ENCODE measurements at regions not wholly inside any gene's neighbourhood (a gene's known extent, or its start where the extent isn't known, plus 50 kb on each side); places are given as distances from the start of the nearest gene placed in this dataset.
A peak's percentile ranks its signal among the peaks of the same experiment; 100 is the strongest.

DNA sequence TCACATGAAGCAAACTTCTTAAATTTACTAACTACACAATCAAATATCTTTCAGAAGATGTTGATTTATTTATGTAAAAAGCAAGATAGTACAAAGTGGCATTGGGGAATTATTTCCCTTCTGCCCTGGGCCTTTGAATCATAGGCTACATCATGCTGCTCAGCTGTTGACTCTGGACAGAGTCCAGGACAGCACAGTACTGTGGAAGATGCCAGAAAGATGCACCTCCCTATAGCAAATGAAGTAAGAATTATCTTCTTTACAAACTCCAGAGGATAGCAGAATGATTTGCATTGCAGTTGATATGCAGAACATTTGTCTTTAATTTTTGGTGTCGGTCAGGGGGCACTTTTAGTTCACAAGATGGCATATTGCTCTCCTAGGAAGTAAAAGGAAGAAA lies 1354.5 kb upstream of the ZEB2 start:
- H3K9me2 ChIP-seq (replicated peaks; ENCODE audit: low read length), result no peaks in the 10 kb centered on the region
- no peak overlapping the region for H3K4me3 ChIP-seq (ENCODE audit: low read length)
- no peak overlapping the region for H3K27ac ChIP-seq (ENCODE audit: low read length)
- no peaks in the 10 kb centered on the region for H3K27me3 ChIP-seq (ENCODE audit: low read length)
- POLR2A ChIA-PET (ENCODE audit: unreplicated experiment), result no interaction called here
- no peaks in the 10 kb centered on the region for H3K36me3 ChIP-seq (ENCODE audit: low read depth, low read length)
- no peaks in the 10 kb centered on the region for H4K20me1 ChIP-seq (ENCODE audit: low read length)
- no TSS peak for BruUV-seq (replicated peaks)
- H3K4me2 ChIP-seq (ENCODE audit: low read length), result no peak overlapping the region
- DNase-seq (peak; percentile 61), ATAC-seq (peak; percentile 84)
- no peaks in the 10 kb centered on the region for H3F3A ChIP-seq (ENCODE audit: low read length, unreplicated experiment)
- no peaks in the 10 kb centered on the region for H3K9me3 ChIP-seq (ENCODE audit: low read length)
- intact Hi-C loops (cut with micrococcal nuclease), result no loop called here
- H3K79me2 ChIP-seq (ENCODE audit: low read length), result no peaks in the 10 kb centered on the region
- H3K9ac ChIP-seq (ENCODE audit: low read length), result no peak overlapping the region
- H2AFZ ChIP-seq (ENCODE audit: low read length), result no peak overlapping the region
- H3K4me1 ChIP-seq (ENCODE audit: insufficient read depth, low read length), result no peaks in the 10 kb centered on the region; the same call in 1 of the 2 replicates
- TF ChIP-seq EZH2 (IDR thresholded peaks at IDR 0.05; ENCODE audit: low read length, unreplicated experiment) (no peak), EZH2phosphoT487 (IDR thresholded peaks at IDR 0.05; ENCODE audit: borderline replicate concordance, low read length) (no peak)
- TF ChIP-seq, protein P1, sequence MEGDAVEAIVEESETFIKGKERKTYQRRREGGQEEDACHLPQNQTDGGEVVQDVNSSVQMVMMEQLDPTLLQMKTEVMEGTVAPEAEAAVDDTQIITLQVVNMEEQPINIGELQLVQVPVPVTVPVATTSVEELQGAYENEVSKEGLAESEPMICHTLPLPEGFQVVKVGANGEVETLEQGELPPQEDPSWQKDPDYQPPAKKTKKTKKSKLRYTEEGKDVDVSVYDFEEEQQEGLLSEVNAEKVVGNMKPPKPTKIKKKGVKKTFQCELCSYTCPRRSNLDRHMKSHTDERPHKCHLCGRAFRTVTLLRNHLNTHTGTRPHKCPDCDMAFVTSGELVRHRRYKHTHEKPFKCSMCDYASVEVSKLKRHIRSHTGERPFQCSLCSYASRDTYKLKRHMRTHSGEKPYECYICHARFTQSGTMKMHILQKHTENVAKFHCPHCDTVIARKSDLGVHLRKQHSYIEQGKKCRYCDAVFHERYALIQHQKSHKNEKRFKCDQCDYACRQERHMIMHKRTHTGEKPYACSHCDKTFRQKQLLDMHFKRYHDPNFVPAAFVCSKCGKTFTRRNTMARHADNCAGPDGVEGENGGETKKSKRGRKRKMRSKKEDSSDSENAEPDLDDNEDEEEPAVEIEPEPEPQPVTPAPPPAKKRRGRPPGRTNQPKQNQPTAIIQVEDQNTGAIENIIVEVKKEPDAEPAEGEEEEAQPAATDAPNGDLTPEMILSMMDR (conservative IDR thresholded peaks at IDR 0.05; ENCODE audit: low read depth, low read length), result no peak
- CTCF ChIA-PET, result no interaction called here

DNA sequence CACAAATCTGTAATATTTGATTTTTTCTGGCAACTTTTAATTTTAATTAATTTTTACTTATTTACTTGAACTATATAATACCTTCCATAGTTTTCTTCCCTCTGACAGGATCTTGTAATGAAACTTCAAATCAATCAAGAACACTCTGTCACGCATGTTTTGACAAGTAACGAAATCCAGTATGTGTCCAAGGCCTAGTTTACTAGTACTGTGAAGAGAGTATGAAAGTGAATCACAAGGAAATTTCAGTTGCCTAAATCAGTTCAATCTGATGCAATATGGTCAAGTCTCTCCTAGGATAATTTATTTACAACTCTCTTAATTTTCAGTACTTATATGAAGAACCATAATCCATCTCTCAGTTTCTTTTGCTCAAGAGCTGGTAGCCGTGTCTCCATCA lies 1344.6 kb upstream of the ZEB2 start:
- TF ChIP-seq EZH2 (IDR thresholded peaks at IDR 0.05; ENCODE audit: low read length, unreplicated experiment) (no peak), EZH2phosphoT487 (IDR thresholded peaks at IDR 0.05; ENCODE audit: borderline replicate concordance, low read length) (no peak)
- TF ChIP-seq, protein P1 (conservative IDR thresholded peaks at IDR 0.05; ENCODE audit: low read depth, low read length), result no peak
- no peaks in the 10 kb centered on the region; the same call in 1 of the 2 replicates for H3K9me2 ChIP-seq (replicated peaks; ENCODE audit: low read length)
- no peak overlapping the region for H3K27ac ChIP-seq (ENCODE audit: low read length)
- no peaks in the 10 kb centered on the region for H3K36me3 ChIP-seq (ENCODE audit: low read depth, low read length)
- no peaks in the 10 kb centered on the region for H3K9me3 ChIP-seq (ENCODE audit: low read length)
- H3K27me3 ChIP-seq (ENCODE audit: low read length), result no peaks in the 10 kb centered on the region
- ChIA-PET CTCF (no interaction called here), POLR2A (ENCODE audit: unreplicated experiment) (no interaction called here)
- no peaks in the 10 kb centered on the region for H3K79me2 ChIP-seq (ENCODE audit: low read length)
- no peaks in the 10 kb centered on the region for H3K4me1 ChIP-seq (ENCODE audit: insufficient read depth, low read length)
- no peak overlapping the region for H3K4me3 ChIP-seq (ENCODE audit: low read length)
- no peaks in the 10 kb centered on the region for H4K20me1 ChIP-seq (ENCODE audit: low read length)
- intact Hi-C loops (cut with micrococcal nuclease), result no loop called here
- H3F3A ChIP-seq (ENCODE audit: low read length, unreplicated experiment), result no peaks in the 10 kb centered on the region
- no peak for DNase-seq
- no peak overlapping the region for H3K4me2 ChIP-seq (ENCODE audit: low read length)
- no peak for ATAC-seq
- no peak overlapping the region for H2AFZ ChIP-seq (ENCODE audit: low read length)
- H3K9ac ChIP-seq (ENCODE audit: low read length), result no peak overlapping the region
- BruUV-seq (replicated peaks), result no TSS peak

- TF ChIP-seq EZH2phosphoT487 (IDR thresholded peaks at IDR 0.05; ENCODE audit: borderline replicate concordance, low read length) (no peak), EZH2 (IDR thresholded peaks at IDR 0.05; ENCODE audit: low read length, unreplicated experiment) (no peak)
- TF ChIP-seq, protein P1 (conservative IDR thresholded peaks at IDR 0.05; ENCODE audit: low read depth, low read length), result no peak
- H2AFZ ChIP-seq (ENCODE audit: low read length), result no peak overlapping the region
- no TSS peak for BruUV-seq (replicated peaks)
- H3K27ac ChIP-seq (ENCODE audit: low read length), result no peak overlapping the region
- H3K27me3 ChIP-seq (ENCODE audit: low read length), result no peaks in the 10 kb centered on the region
- no peak overlapping the region for H3K4me3 ChIP-seq (ENCODE audit: low read length)
- H3K9me2 ChIP-seq (replicated peaks; ENCODE audit: low read length), result no peaks in the 10 kb centered on the region; the same call in 1 of the 2 replicates
- no peaks in the 10 kb centered on the region for H3K79me2 ChIP-seq (ENCODE audit: low read length)
- ATAC-seq (no peak), DNase-seq (no peak)
- intact Hi-C loops (cut with micrococcal nuclease), result no loop called here
- no peak overlapping the region for H3K4me2 ChIP-seq (ENCODE audit: low read length)
- CTCF ChIA-PET, result no interaction called here
- H3K9ac ChIP-seq (ENCODE audit: low read length), result no peak overlapping the region
- no peaks in the 10 kb centered on the region for H3F3A ChIP-seq (ENCODE audit: low read length, unreplicated experiment)
- no peaks in the 10 kb centered on the region for H3K9me3 ChIP-seq (ENCODE audit: low read length)
- H3K4me1 ChIP-seq (ENCODE audit: insufficient read depth, low read length), result no peaks in the 10 kb centered on the region
- POLR2A ChIA-PET (ENCODE audit: unreplicated experiment), result no interaction called here
- no peaks in the 10 kb centered on the region for H3K36me3 ChIP-seq (ENCODE audit: low read depth, low read length)
- H4K20me1 ChIP-seq (ENCODE audit: low read length), result no peaks in the 10 kb centered on the region
Observed at GRCh38 chr2:145861940-145862339, 1342.0 kb upstream of the ZEB2 start.

Measured in PC-3 (cell line).